K562 (cell line): ENCODE measurements at regions not wholly inside any gene's neighbourhood (a gene's known extent, or its start where the extent isn't known, plus 50 kb on each side); places are given as distances from the start of the nearest gene placed in this dataset.

Source experiments
- ARID1B ChIP-seq: fragments of 450-650 bp; IDR thresholded peaks from 2 replicates; pipeline ENCODE4 v1.6.1; 2016; ENCODE audit warnings: antibody characterized with exemption, mild to moderate bottlenecking, inconsistent platforms
- CTCF ChIP-seq, 3 experiments: IDR thresholded peaks in 2 of 3; conservative IDR thresholded peaks in 1 of 3; 2 replicates each; pipeline ENCODE4 v1.5.1; 2011 to 2012; ENCODE audit warnings: low read length in 3 of 3, mild to moderate bottlenecking in 3 of 3, control low read depth in 2 of 3, improper control_type of control experiment in 1 of 3, inconsistent platforms in 1 of 3, low read depth in 1 of 3, mixed read lengths in 1 of 3, moderate library complexity in 1 of 3; ENCODE audit not compliant: insufficient read depth in 2 of 3
- MAFG ChIP-seq: fragments of 450-650 bp; conservative IDR thresholded peaks from 2 replicates; pipeline ENCODE4 v1.6.1; 2016; ENCODE audit warnings: missing genetic modification characterization, missing compliant biosample characterization
- MAX ChIP-seq: sonication (generic); formaldehyde crosslinking; IDR thresholded peaks from 2 replicates; pipeline ENCODE4 v1.9.0; 2022; ENCODE audit warnings: mild to moderate bottlenecking, missing genetic modification reagents
- PATZ1 ChIP-seq: fragments of 250-450 bp; sonication (Bioruptor Pico); IDR thresholded peaks from 2 replicates; pipeline ENCODE4 v1.5.0; 2020; ENCODE audit warnings: mild to moderate bottlenecking, borderline replicate concordance
- PHB2 ChIP-seq: fragments of 450-650 bp; IDR thresholded peaks from 2 replicates; pipeline ENCODE4 v1.6.1; 2017; ENCODE audit warnings: low read depth
- SP2 ChIP-seq: IDR thresholded peaks from 2 replicates; pipeline ENCODE4 v1.6.1; 2011; ENCODE audit warnings: mild to moderate bottlenecking, low read depth, low read length, moderate library complexity; ENCODE audit not compliant: poor library complexity, severe bottlenecking; ENCODE audit errors: extremely low read depth
- TCF7L2 ChIP-seq: fragments of 150-350 bp; IDR thresholded peaks from 2 replicates; pipeline ENCODE4 v1.6.1; 2016; ENCODE audit warnings: low read depth, mild to moderate bottlenecking, low read length, moderate library complexity
- THRA ChIP-seq: fragments of 450-650 bp; IDR thresholded peaks from 2 replicates; pipeline ENCODE4 v1.6.1; 2017; ENCODE audit warnings: mild to moderate bottlenecking, moderate library complexity
- ZNF263 ChIP-seq: sonication (generic); formaldehyde crosslinking; IDR thresholded peaks from 2 replicates; pipeline ENCODE4 v1.8.0; 2022; ENCODE audit warnings: mild to moderate bottlenecking, missing genetic modification reagents, borderline replicate concordance
- ZNF280B ChIP-seq: fragments of 250-450 bp; sonication (Bioruptor Pico); IDR thresholded peaks from 2 replicates; pipeline ENCODE4 v1.5.1; 2021; ENCODE audit warnings: mild to moderate bottlenecking

- no peak for TF ChIP-seq CTCF (IDR thresholded peaks at IDR 0.05 in 2 of 3, conservative IDR thresholded peaks at IDR 0.05 in 1 of 3; ENCODE audit: insufficient read depth in 2 of 3, low read depth in 1 of 3, low read length in 3 of 3)
- TF ChIP-seq MAFG (tag): no peak
- TF ChIP-seq TCF7L2: no peak
- no peak for TF ChIP-seq ZNF280B (CRISPR knock-in tag)
- no peak for TF ChIP-seq SP2
- no peak for TF ChIP-seq PATZ1 (CRISPR knock-in tag)
- TF ChIP-seq ZNF263 (CRISPR knock-in tag): no peak
- no peak for TF ChIP-seq THRA
- no peak for TF ChIP-seq ARID1B
- no peak for TF ChIP-seq MAX
- TF ChIP-seq PHB2: no peak
These were observed 993.9 kb downstream of the EFNB2 start for GRCh38 chr13:105541565-105541964.
